Neutrophil (primary cell): ENCODE measurements at regions not wholly inside any gene's neighbourhood (a gene's known extent, or its start where the extent isn't known, plus 50 kb on each side); places are given as distances from the start of the nearest gene placed in this dataset.

Experiments used
- H3K27ac ChIP-seq: fragments of 200-600 bp; sonication (generic); 2 replicates; pipeline ENCODE4 v1.5.1; 2016; ENCODE audit warnings: mild to moderate bottlenecking, moderate library complexity
- H3K27me3 ChIP-seq: fragments of 200-600 bp; sonication (generic); 2 replicates; pipeline ENCODE4 v1.6.0; 2016; ENCODE audit warnings: mild to moderate bottlenecking
- H3K36me3 ChIP-seq: fragments of 200-600 bp; sonication (generic); 2 replicates; pipeline ENCODE4 v1.5.1; 2017
- H3K4me1 ChIP-seq, 2 experiments: fragments of 200-600 bp in 1 of 2; sonication (generic) in 1 of 2; 1 replicate in 1 of 2; 2 replicates in 1 of 2; pipeline versions ENCODE4 v1.5.1 to v1.6.1; 2013 to 2016; ENCODE audit warnings: low read depth in 1 of 2, low read length in 1 of 2, mild to moderate bottlenecking in 1 of 2, moderate library complexity in 1 of 2; ENCODE audit not compliant: control insufficient read depth in 1 of 2, insufficient read depth in 1 of 2
- H3K4me3 ChIP-seq, 2 experiments: fragments of 200-600 bp in 1 of 2; sonication (generic) in 1 of 2; 1 replicate in 1 of 2; 2 replicates in 1 of 2; pipeline ENCODE4 v1.5.1; 2013 to 2016; ENCODE audit warnings: low read depth in 1 of 2, low read length in 1 of 2, mild to moderate bottlenecking in 1 of 2, moderate library complexity in 1 of 2
- H3K9me3 ChIP-seq: fragments of 200-600 bp; sonication (generic); 2 replicates; pipeline ENCODE4 v1.5.1; 2016
- CTCF ChIP-seq: fragments of 200-600 bp; sonication (generic); IDR thresholded peaks from 2 replicates; pipeline ENCODE4 v1.5.1; 2016; ENCODE audit warnings: antibody characterized with exemption

GRCh38 chr3:43892061-43892460 is 201.3 kb downstream of the ABHD5 start:
- H3K4me1 ChIP-seq, result peaks cover 7 to 10% of the 10 kb centered on the region in 2 experiments
- no peak overlapping the region for H3K27ac ChIP-seq
- H3K27me3 ChIP-seq, result peaks cover 88% of the 10 kb centered on the region
- H3K36me3 ChIP-seq, result no peaks in the 10 kb centered on the region
- H3K4me3 ChIP-seq, result no peak overlapping the region
- no peaks in the 10 kb centered on the region for H3K9me3 ChIP-seq
- no peak for TF ChIP-seq CTCF

GRCh38 chr3:43892526-43892925 is 201.8 kb downstream of the ABHD5 start:
- H3K27me3 ChIP-seq, result peaks cover 85% of the 10 kb centered on the region
- H3K36me3 ChIP-seq, result no peaks in the 10 kb centered on the region
- H3K9me3 ChIP-seq, result no peaks in the 10 kb centered on the region
- no peak overlapping the region for H3K27ac ChIP-seq
- peaks cover 7 to 10% of the 10 kb centered on the region in 2 experiments for H3K4me1 ChIP-seq
- H3K4me3 ChIP-seq, result no peak overlapping the region
- TF ChIP-seq CTCF, result no peak

GRCh38 chr3:43893727-43894126 is 203.0 kb downstream of the ABHD5 start:
- Histone ChIP-seq H3K9me3 (no peaks in the 10 kb centered on the region), H3K4me1 (peaks cover 7 to 10% of the 10 kb centered on the region in 2 experiments), H3K27ac (no peak overlapping the region), H3K4me3 (peak overlapping the region in 1 of 2 experiments; percentile 54), H3K36me3 (no peaks in the 10 kb centered on the region), H3K27me3 (peaks cover 91% of the 10 kb centered on the region)
- no peak for TF ChIP-seq CTCF

- Histone ChIP-seq H3K27me3 (peaks cover 96% of the 10 kb centered on the region), H3K9me3 (no peaks in the 10 kb centered on the region), H3K36me3 (no peaks in the 10 kb centered on the region), H3K27ac (no peak overlapping the region), H3K4me3 (peak overlapping the region; percentile 26 to 54), H3K4me1 (peaks cover 7 to 10% of the 10 kb centered on the region in 2 experiments)
- TF ChIP-seq CTCF, result no peak
Measured at GRCh38 chr3:43894176-43895049, 203.7 kb downstream of the ABHD5 start.

GRCh38 chr3:43895573-43895972 is 204.8 kb downstream of the ABHD5 start:
- Histone ChIP-seq H3K4me1 (peaks cover 7 to 10% of the 10 kb centered on the region in 2 experiments), H3K9me3 (no peaks in the 10 kb centered on the region), H3K36me3 (no peaks in the 10 kb centered on the region), H3K27me3 (peaks cover 85% of the 10 kb centered on the region), H3K4me3 (no peak overlapping the region), H3K27ac (no peak overlapping the region)
- no peak for TF ChIP-seq CTCF
